Natural killer cell (primary cell): ENCODE measurements at regions not wholly inside any gene's neighbourhood (a gene's known extent, or its start where the extent isn't known, plus 50 kb on each side); places are given as distances from the start of the nearest gene placed in this dataset.

Experiments used
- ATAC-seq, 3 donors: fragments of 150-1000 bp in 2 of 3; fragments of 200-7000 bp in 1 of 3; cut with Tn5 transposase; 1 replicate in 1 of 3; 2 replicates in 2 of 3; pipeline ENCODE4 v1.10.0; 2021; ENCODE audit warnings: mild to moderate bottlenecking in 2 of 3, moderate library complexity in 2 of 3
- DNase-seq, 2 donors: peaks; one replicate each; pipeline versions ENCODE4 v3.0.0 to v3.0.0-alpha.2; 2013 to 2021; ENCODE audit warnings: mixed read lengths in 1 of 2
- H3K27ac ChIP-seq: one replicate; pipeline ENCODE4 v1.5.1; 2013; ENCODE audit warnings: mild to moderate bottlenecking, low read length
- H3K27me3 ChIP-seq: one replicate; pipeline ENCODE4 v1.6.1; 2013; ENCODE audit warnings: low read length; ENCODE audit not compliant: control insufficient read depth, insufficient read depth
- H3K36me3 ChIP-seq: one replicate; pipeline ENCODE4 v1.6.1; 2013; ENCODE audit warnings: low read length; ENCODE audit not compliant: control insufficient read depth, insufficient read depth
- H3K4me1 ChIP-seq: one replicate; pipeline ENCODE4 v1.6.1; 2013; ENCODE audit warnings: low read length; ENCODE audit not compliant: control insufficient read depth, insufficient read depth
- H3K4me3 ChIP-seq: one replicate; pipeline ENCODE4 v1.5.1; 2013; ENCODE audit warnings: low read length
- H3K9me3 ChIP-seq: one replicate; pipeline ENCODE4 v1.6.1; 2013; ENCODE audit warnings: low read length; ENCODE audit not compliant: control insufficient read depth, insufficient read depth
- H3K27ac Mint-ChIP-seq, 2 donors: one replicate each; pipeline ENCODE4 v1.8.0; 2022; ENCODE audit warnings: mild to moderate bottlenecking in 2 of 2, mixed read lengths in 2 of 2, moderate library complexity in 1 of 2
- H3K27me3 Mint-ChIP-seq, 2 donors: one replicate each; pipeline ENCODE4 v1.8.0; 2022; ENCODE audit warnings: low read depth in 2 of 2, mixed read lengths in 2 of 2
- H3K36me3 Mint-ChIP-seq: one replicate; pipeline ENCODE4 v1.8.0; 2022; ENCODE audit warnings: mixed read lengths
- H3K4me1 Mint-ChIP-seq, 2 donors: one replicate each; pipeline ENCODE4 v1.8.0; 2022; ENCODE audit warnings: mixed read lengths in 2 of 2
- H3K4me3 Mint-ChIP-seq: one replicate; pipeline ENCODE4 v1.8.0; 2022; ENCODE audit warnings: mild to moderate bottlenecking, moderate library complexity, mixed read lengths
- H3K9me3 Mint-ChIP-seq, 2 donors: one replicate each; pipeline ENCODE4 v1.8.0; 2022; ENCODE audit warnings: mixed read lengths in 2 of 2
- WGBS: methylation state at CpG from one replicate; pipeline ENCODE4 v1.1.7; 2013; ENCODE audit warnings: missing lambda C conversion rate; ENCODE audit not compliant: insufficient coverage; 5-methylcytosine and 5-hydroxymethylcytosine counted together
- intact Hi-C: fragments of 100-400 bp; cut with micrococcal nuclease; formaldehyde crosslinking; loops from one replicate; pipeline ENCODE4 v1.14.2; 2022
- TF ChIP-seq, protein P1 (sequence below): fragments of 200-600 bp; IDR thresholded peaks from one replicate; pipeline ENCODE4 v1.8.0; 2022; ENCODE audit warnings: antibody characterized with exemption

DNA sequence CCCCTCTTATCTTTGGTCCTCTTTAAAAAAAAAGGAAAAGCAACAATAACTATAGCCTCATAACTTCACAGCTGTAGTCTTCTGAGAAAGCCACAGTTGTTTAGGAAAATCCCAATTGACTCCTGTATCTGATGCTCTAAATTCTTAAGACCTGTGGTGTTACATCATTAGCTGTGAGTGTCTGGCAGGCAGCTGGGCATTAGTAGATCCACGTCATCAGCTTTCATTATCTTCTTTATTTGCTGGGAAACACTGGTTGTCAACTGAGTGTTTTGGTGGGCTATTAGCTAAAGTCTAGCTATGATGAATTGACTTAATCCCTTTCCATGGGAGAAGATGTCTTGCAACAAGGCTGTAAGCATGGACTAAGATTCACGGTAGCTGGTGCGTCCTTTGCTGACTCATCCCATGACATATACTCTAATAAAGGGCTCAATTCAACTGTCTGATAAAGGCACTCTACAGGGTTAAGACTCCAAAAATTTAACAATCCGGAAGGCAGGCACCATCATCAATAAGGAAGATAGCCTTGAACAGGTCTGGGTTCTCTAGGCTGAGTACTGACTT lies 517.2 kb downstream of the PLCL1 start:
- Mint-ChIP-seq H3K4me1 (peaks cover 5 to 12% of the 10 kb centered on the region in 2 donors), H3K9me3 (no peaks in the 10 kb centered on the region), H3K4me3 (no peak overlapping the region), H3K36me3 (no peaks in the 10 kb centered on the region), H3K27me3 (peaks cover 21 to 40% of the 10 kb centered on the region in 2 donors), H3K27ac (no peak overlapping the region)
- no peak for DNase-seq
- TF ChIP-seq, protein P1, sequence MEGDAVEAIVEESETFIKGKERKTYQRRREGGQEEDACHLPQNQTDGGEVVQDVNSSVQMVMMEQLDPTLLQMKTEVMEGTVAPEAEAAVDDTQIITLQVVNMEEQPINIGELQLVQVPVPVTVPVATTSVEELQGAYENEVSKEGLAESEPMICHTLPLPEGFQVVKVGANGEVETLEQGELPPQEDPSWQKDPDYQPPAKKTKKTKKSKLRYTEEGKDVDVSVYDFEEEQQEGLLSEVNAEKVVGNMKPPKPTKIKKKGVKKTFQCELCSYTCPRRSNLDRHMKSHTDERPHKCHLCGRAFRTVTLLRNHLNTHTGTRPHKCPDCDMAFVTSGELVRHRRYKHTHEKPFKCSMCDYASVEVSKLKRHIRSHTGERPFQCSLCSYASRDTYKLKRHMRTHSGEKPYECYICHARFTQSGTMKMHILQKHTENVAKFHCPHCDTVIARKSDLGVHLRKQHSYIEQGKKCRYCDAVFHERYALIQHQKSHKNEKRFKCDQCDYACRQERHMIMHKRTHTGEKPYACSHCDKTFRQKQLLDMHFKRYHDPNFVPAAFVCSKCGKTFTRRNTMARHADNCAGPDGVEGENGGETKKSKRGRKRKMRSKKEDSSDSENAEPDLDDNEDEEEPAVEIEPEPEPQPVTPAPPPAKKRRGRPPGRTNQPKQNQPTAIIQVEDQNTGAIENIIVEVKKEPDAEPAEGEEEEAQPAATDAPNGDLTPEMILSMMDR: no peak
- H3K27me3 ChIP-seq: peaks cover 17% of the 10 kb centered on the region
- H3K9me3 ChIP-seq: no peaks in the 10 kb centered on the region
- WGBS: 81% methylated on average over 4 of the region's 4 CpGs
- H3K4me1 ChIP-seq: no peaks in the 10 kb centered on the region
- intact Hi-C loops: loop anchor here (10.0 kb wide), 1 partner anchor 1143 kb away; no protein-coding TSS in a partner anchor
- no peak for ATAC-seq
- H3K4me3 ChIP-seq: no peak overlapping the region
- no peak overlapping the region for H3K27ac ChIP-seq
- no peaks in the 10 kb centered on the region for H3K36me3 ChIP-seq

DNA sequence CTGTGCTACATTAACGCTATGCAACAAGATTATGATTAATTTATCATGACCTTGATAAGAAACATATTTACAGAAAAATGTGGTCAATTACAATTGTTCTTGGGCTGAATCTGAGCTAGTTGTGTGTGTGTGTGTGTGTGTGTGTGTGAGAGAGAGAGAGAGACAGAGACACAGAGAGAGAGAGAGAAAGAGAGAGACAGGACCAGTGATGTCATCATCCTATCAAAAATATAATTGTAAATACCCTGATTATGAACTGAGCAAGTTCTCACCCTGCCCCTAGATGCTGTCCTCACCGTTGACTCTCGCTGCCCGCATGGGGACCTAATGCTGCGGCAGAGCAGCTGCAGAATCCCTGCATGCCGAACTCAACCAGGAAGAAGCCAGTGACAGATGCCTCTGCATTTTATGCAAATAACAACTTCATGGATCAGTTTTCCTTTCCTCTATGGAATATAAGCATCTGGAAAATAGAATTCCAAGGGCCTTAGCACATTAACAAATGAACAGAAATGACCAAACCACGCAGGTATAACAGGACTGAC lies 512.5 kb downstream of the PLCL1 start:
- H3K27me3 Mint-ChIP-seq: peaks cover 28 to 52% of the 10 kb centered on the region in 2 donors
- no peaks in the 10 kb centered on the region for H3K4me1 ChIP-seq
- WGBS: 95% methylated on average over 7 of the region's 7 CpGs
- DNase-seq: no peak
- H3K4me1 Mint-ChIP-seq: no peaks in the 10 kb centered on the region
- no peaks in the 10 kb centered on the region for H3K36me3 Mint-ChIP-seq
- H3K27me3 ChIP-seq: peaks cover 11% of the 10 kb centered on the region
- TF ChIP-seq, protein P1: no peak
- no peak overlapping the region for H3K27ac Mint-ChIP-seq
- H3K9me3 ChIP-seq: no peaks in the 10 kb centered on the region
- ATAC-seq: no peak
- H3K27ac ChIP-seq: no peak overlapping the region
- H3K9me3 Mint-ChIP-seq: no peaks in the 10 kb centered on the region
- H3K4me3 ChIP-seq: no peak overlapping the region
- intact Hi-C loops: no loop called here
- no peaks in the 10 kb centered on the region for H3K36me3 ChIP-seq
- no peak overlapping the region for H3K4me3 Mint-ChIP-seq

DNA sequence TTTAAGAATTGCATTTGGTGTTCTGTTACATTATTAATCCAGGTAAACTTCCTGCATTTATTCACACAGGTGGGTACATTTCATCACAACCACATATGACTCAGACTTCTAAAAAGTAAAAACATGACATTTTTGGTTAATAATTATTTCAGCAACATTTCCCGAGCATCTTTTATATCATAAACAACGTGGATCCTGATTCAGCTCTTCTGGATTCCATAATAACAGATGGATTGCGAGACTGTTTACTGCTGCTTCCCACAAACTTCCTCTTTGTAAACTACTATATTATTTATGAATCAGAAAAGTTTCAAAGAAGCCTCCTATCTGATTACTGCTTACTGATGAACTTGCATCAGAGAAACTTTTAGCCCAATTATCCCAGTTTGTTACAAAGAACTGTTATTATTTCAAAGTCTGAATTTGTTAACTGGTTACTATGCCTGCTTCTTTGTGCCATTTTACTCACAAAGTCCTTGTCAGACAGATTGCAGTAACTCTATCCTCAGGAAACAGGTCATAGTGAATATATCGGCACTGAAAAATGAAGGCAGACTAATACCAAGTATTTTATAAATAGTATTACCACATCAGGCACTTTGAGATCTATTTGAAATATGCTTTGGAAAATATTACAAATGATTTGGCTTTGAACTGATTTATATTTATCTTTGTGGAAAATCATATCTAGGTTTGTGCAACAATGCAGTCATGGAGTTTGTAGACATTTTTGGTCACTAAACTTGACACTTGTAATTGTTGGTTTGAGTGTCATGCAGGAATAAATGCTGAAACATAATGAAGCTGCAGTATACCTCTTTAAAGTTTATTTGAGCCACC lies 511.6 kb downstream of the PLCL1 start:
- H3K27me3 Mint-ChIP-seq: peaks cover 21 to 42% of the 10 kb centered on the region in 2 donors
- H3K4me1 ChIP-seq: no peaks in the 10 kb centered on the region
- H3K27ac Mint-ChIP-seq: no peak overlapping the region
- DNase-seq (no peak), ATAC-seq (no peak)
- H3K36me3 Mint-ChIP-seq: no peaks in the 10 kb centered on the region
- no peak overlapping the region for H3K4me3 Mint-ChIP-seq
- peaks cover 9% of the 10 kb centered on the region for H3K27me3 ChIP-seq
- TF ChIP-seq, protein P1: no peak
- no peaks in the 10 kb centered on the region for H3K4me1 Mint-ChIP-seq
- no peak overlapping the region for H3K4me3 ChIP-seq
- 72% methylated on average over 3 of the region's 4 CpGs for WGBS
- intact Hi-C loops: no loop called here
- no peaks in the 10 kb centered on the region for H3K9me3 ChIP-seq
- H3K36me3 ChIP-seq: no peaks in the 10 kb centered on the region
- no peak overlapping the region for H3K27ac ChIP-seq
- no peaks in the 10 kb centered on the region for H3K9me3 Mint-ChIP-seq
